SU-DHL-6 (cell line): ENCODE measurements at regions not wholly inside any gene's neighbourhood (a gene's known extent, or its start where the extent isn't known, plus 50 kb on each side); places are given as distances from the start of the nearest gene placed in this dataset.

ENCODE experiments used
- CTCF ChIP-seq: fragments of 200-600 bp; sonication (generic); IDR thresholded peaks from one replicate; pipeline ENCODE4 v1.5.1; 2017; ENCODE audit warnings: antibody characterized with exemption, mild to moderate bottlenecking, low read length, moderate library complexity; ENCODE audit not compliant: insufficient read depth, poor library complexity, severe bottlenecking
- EZH2phosphoT487 ChIP-seq: fragments of 200-600 bp; sonication (generic), shearing (Covaris generic); conservative IDR thresholded peaks from 2 replicates; pipeline ENCODE4 v1.6.1; 2018; ENCODE audit warnings: mild to moderate bottlenecking, antibody characterized with exemption, low read length, moderate library complexity, mixed read lengths

DNA sequence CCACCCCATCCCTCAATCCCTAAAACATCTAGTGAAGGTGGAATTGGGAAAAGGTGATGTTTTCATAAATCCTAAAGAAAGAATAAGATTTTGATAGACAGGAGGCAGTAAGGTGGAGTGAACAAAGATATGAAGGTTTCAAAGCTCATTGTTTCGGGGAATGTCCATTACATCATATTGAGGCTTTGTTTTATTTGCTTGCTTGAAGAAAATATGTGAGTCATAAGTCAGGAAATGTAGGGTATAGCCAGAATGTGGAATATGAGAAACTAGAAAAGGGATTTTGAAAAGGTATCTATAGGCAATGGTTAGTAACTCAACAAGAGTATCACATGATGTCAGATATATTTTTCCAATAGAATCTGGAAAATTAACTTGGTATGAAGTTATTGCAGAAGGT lies 1178.5 kb upstream of the ACVR2A start:
- TF ChIP-seq CTCF = no peak
- TF ChIP-seq EZH2phosphoT487 = no peak
